ENCODE measurements at regions not wholly inside any gene's neighbourhood (a gene's known extent, or its start where the extent isn't known, plus 50 kb on each side); places are given as distances from the start of the nearest gene placed in this dataset.

GRCh38 chr6:1029141-1029540 lies 282.8 kb upstream of the FOXQ1 start:
- DNase-seq (ENCODE audit: low read depth), result peak; percentile 52

- DNase-seq (ENCODE audit: low read depth), result no peak
Measured at GRCh38 chr6:1028723-1029122, 283.2 kb upstream of the FOXQ1 start.

- DNase-seq (ENCODE audit: low read depth), result no peak
Measured at GRCh38 chr6:1027795-1028569, 283.9 kb upstream of the FOXQ1 start.

GRCh38 chr6:1027109-1027794 lies 284.6 kb upstream of the FOXQ1 start:
- DNase-seq (ENCODE audit: low read depth), result peak; percentile 54

- no peak for DNase-seq (ENCODE audit: low read depth)
Measured at GRCh38 chr6:1025821-1026220, 286.1 kb upstream of the FOXQ1 start.

- peak; percentile 90 for DNase-seq (ENCODE audit: low read depth)
Measured at GRCh38 chr6:1024587-1024986, 287.3 kb upstream of the FOXQ1 start.

GRCh38 chr6:1024161-1024560 lies 287.7 kb upstream of the FOXQ1 start:
- no peak for DNase-seq (ENCODE audit: low read depth)

- DNase-seq (ENCODE audit: low read depth), result no peak
Measured at GRCh38 chr6:1023229-1023628, 288.7 kb upstream of the FOXQ1 start.

GRCh38 chr6:1022719-1023118 lies 289.2 kb upstream of the FOXQ1 start:
- DNase-seq (ENCODE audit: low read depth), result no peak

GRCh38 chr6:1020837-1021236 lies 291.1 kb upstream of the FOXQ1 start:
- DNase-seq (ENCODE audit: low read depth), result no peak

- DNase-seq (ENCODE audit: low read depth), result no peak
Measured at GRCh38 chr6:1020133-1020532, 291.8 kb upstream of the FOXQ1 start.

GRCh38 chr6:1018041-1018440 lies 293.9 kb upstream of the FOXQ1 start:
- DNase-seq (ENCODE audit: low read depth), result no peak

- no peak for DNase-seq (ENCODE audit: low read depth)
Measured at GRCh38 chr6:1016329-1017302, 295.3 kb upstream of the FOXQ1 start.

- DNase-seq (ENCODE audit: low read depth), result no peak
Measured at GRCh38 chr6:1015825-1016224, 296.1 kb upstream of the FOXQ1 start.

GRCh38 chr6:1014431-1014807 lies 297.5 kb upstream of the FOXQ1 start:
- DNase-seq (ENCODE audit: low read depth), result no peak

- DNase-seq (ENCODE audit: low read depth), result no peak
Measured at GRCh38 chr6:1013656-1014430, 298.1 kb upstream of the FOXQ1 start.

- no peak for DNase-seq (ENCODE audit: low read depth)
Measured at GRCh38 chr6:1009103-1009502, 302.8 kb upstream of the FOXQ1 start.

- no peak for DNase-seq (ENCODE audit: low read depth)
Measured at GRCh38 chr6:1007159-1007558, 304.7 kb upstream of the FOXQ1 start.

GRCh38 chr6:1004885-1005630 lies 306.8 kb upstream of the FOXQ1 start:
- DNase-seq (ENCODE audit: low read depth), result no peak

- no peak for DNase-seq (ENCODE audit: low read depth)
Measured at GRCh38 chr6:1003394-1004160, 308.3 kb upstream of the FOXQ1 start.

All from GM04503 (cell line).